Fibroblast of skin of scalp (primary cell): ENCODE measurements at regions not wholly inside any gene's neighbourhood (a gene's known extent, or its start where the extent isn't known, plus 50 kb on each side); places are given as distances from the start of the nearest gene placed in this dataset.

Source experiments
- DNase-seq: peaks from one replicate; pipeline ENCODE4 v3.0.0-alpha.2; 2013

- no peak for DNase-seq
Measured at GRCh38 chr3:67864587-67865183, 210.3 kb upstream of the SUCLG2 start.

GRCh38 chr3:67863869-67864268 lies 209.5 kb upstream of the SUCLG2 start:
- DNase-seq = no peak

- DNase-seq = no peak
Measured at GRCh38 chr3:67860429-67860828, 206.0 kb upstream of the SUCLG2 start.

- no peak for DNase-seq
Measured at GRCh38 chr3:67858492-67858891, 204.1 kb upstream of the SUCLG2 start.

- DNase-seq = no peak
Measured at GRCh38 chr3:67856718-67857117, 202.3 kb upstream of the SUCLG2 start.

- no peak for DNase-seq
Measured at GRCh38 chr3:67854663-67855062, 200.3 kb upstream of the SUCLG2 start.

- DNase-seq = no peak
Measured at GRCh38 chr3:67853520-67853919, 199.1 kb upstream of the SUCLG2 start.

GRCh38 chr3:67848299-67848698 lies 193.9 kb upstream of the SUCLG2 start:
- DNase-seq = no peak

GRCh38 chr3:67846166-67846565 lies 191.8 kb upstream of the SUCLG2 start:
- peak; percentile 62 for DNase-seq

- no peak for DNase-seq
Measured at GRCh38 chr3:67832817-67833216, 178.4 kb upstream of the SUCLG2 start.

- DNase-seq = no peak
Measured at GRCh38 chr3:67831262-67831661, 176.8 kb upstream of the SUCLG2 start.

GRCh38 chr3:67828486-67829010 lies 174.1 kb upstream of the SUCLG2 start:
- DNase-seq = no peak

GRCh38 chr3:67821135-67821534 lies 166.7 kb upstream of the SUCLG2 start:
- DNase-seq = no peak

GRCh38 chr3:67819447-67819846 lies 165.0 kb upstream of the SUCLG2 start:
- peak; percentile 1 for DNase-seq

GRCh38 chr3:67809370-67809935 lies 155.0 kb upstream of the SUCLG2 start:
- no peak for DNase-seq

GRCh38 chr3:67808906-67809305 lies 154.5 kb upstream of the SUCLG2 start:
- DNase-seq = no peak

- DNase-seq = no peak
Measured at GRCh38 chr3:67804578-67804977, 150.2 kb upstream of the SUCLG2 start.

GRCh38 chr3:67804089-67804488 lies 149.7 kb upstream of the SUCLG2 start:
- no peak for DNase-seq

- DNase-seq = peak; percentile 3
Measured at GRCh38 chr3:67798412-67798811, 144.0 kb upstream of the SUCLG2 start.

GRCh38 chr3:67791620-67792019 lies 137.2 kb upstream of the SUCLG2 start:
- DNase-seq = no peak

- DNase-seq = peak; percentile 51
Measured at GRCh38 chr3:67790043-67790442, 135.6 kb upstream of the SUCLG2 start.

GRCh38 chr3:67788396-67788795 lies 134.0 kb upstream of the SUCLG2 start:
- no peak for DNase-seq

GRCh38 chr3:67783281-67784250 lies 129.2 kb upstream of the SUCLG2 start:
- no peak for DNase-seq
